ENCODE measurements at regions not wholly inside any gene's neighbourhood (a gene's known extent, or its start where the extent isn't known, plus 50 kb on each side); places are given as distances from the start of the nearest gene placed in this dataset.

- TF ChIP-seq CTCF (conservative IDR thresholded peaks at IDR 0.05), result no peak
- WGBS, 2 experiments (ENCODE audit: insufficient coverage in 1 of 2, insufficient read length in 1 of 2), result 93 to 95% methylated on average over 4 to 5 of the region's 5 CpGs
- Mint-ChIP-seq H3K4me1 (peaks cover 8% of the 10 kb centered on the region), H3K27me3 (ENCODE audit: insufficient read depth) (peaks cover 1% of the 10 kb centered on the region), H3K9me3 (peaks cover 12% of the 10 kb centered on the region), H3K27ac (no peak overlapping the region), H3K4me3 (no peak overlapping the region), H3K36me3 (ENCODE audit: low read depth) (no peaks in the 10 kb centered on the region)
- Histone ChIP-seq H3K9me3 (ENCODE audit: control insufficient read depth, low read length) (peaks cover 15% of the 10 kb centered on the region), H3K27me3 (ENCODE audit: control insufficient read depth, insufficient read depth, low read length, poor library complexity, severe bottlenecking) (no peaks in the 10 kb centered on the region), H3K27ac (ENCODE audit: low read depth, low read length) (no peak overlapping the region), H3K4me3 (ENCODE audit: low read length) (no peak overlapping the region), H3K36me3 (ENCODE audit: control insufficient read depth, insufficient read depth, low read length) (no peaks in the 10 kb centered on the region), H3K4me1 (ENCODE audit: control insufficient read depth, insufficient read depth, low read length) (no peaks in the 10 kb centered on the region), H3K9ac (ENCODE audit: extremely low read depth, low read length, poor library complexity, severe bottlenecking) (no peak overlapping the region)
- DNase-seq, result no peak
Measured at GRCh38 chr6:22361576-22361975, 64.7 kb upstream of the PRL start.

- Histone ChIP-seq H3K27me3 (ENCODE audit: control insufficient read depth, insufficient read depth, low read length, poor library complexity, severe bottlenecking) (no peaks in the 10 kb centered on the region), H3K9ac (ENCODE audit: extremely low read depth, low read length, poor library complexity, severe bottlenecking) (no peak overlapping the region), H3K36me3 (ENCODE audit: control insufficient read depth, insufficient read depth, low read length) (no peaks in the 10 kb centered on the region), H3K4me3 (ENCODE audit: low read length) (no peak overlapping the region), H3K9me3 (ENCODE audit: control insufficient read depth, low read length) (peaks cover 15% of the 10 kb centered on the region), H3K27ac (ENCODE audit: low read depth, low read length) (no peak overlapping the region), H3K4me1 (ENCODE audit: control insufficient read depth, insufficient read depth, low read length) (no peaks in the 10 kb centered on the region)
- DNase-seq, result no peak
- Mint-ChIP-seq H3K36me3 (ENCODE audit: low read depth) (no peaks in the 10 kb centered on the region), H3K9me3 (peaks cover 6% of the 10 kb centered on the region), H3K27ac (no peak overlapping the region), H3K4me1 (peaks cover 8% of the 10 kb centered on the region), H3K27me3 (ENCODE audit: insufficient read depth) (peaks cover 1% of the 10 kb centered on the region), H3K4me3 (no peak overlapping the region)
- WGBS, 2 experiments (ENCODE audit: insufficient coverage in 1 of 2, insufficient read length in 1 of 2), result 87 to 88% methylated on average over 3 of the region's 3 CpGs
- TF ChIP-seq CTCF (conservative IDR thresholded peaks at IDR 0.05), result no peak
Measured at GRCh38 chr6:22362361-22362760, 65.5 kb upstream of the PRL start.

GRCh38 chr6:22363166-22363713 is 66.4 kb upstream of the PRL start:
- Histone ChIP-seq H3K27me3 (ENCODE audit: control insufficient read depth, insufficient read depth, low read length, poor library complexity, severe bottlenecking) (no peaks in the 10 kb centered on the region), H3K4me3 (ENCODE audit: low read length) (no peak overlapping the region), H3K36me3 (ENCODE audit: control insufficient read depth, insufficient read depth, low read length) (no peaks in the 10 kb centered on the region), H3K27ac (ENCODE audit: low read depth, low read length) (no peak overlapping the region), H3K4me1 (ENCODE audit: control insufficient read depth, insufficient read depth, low read length) (no peaks in the 10 kb centered on the region), H3K9ac (ENCODE audit: extremely low read depth, low read length, poor library complexity, severe bottlenecking) (no peak overlapping the region), H3K9me3 (ENCODE audit: control insufficient read depth, low read length) (peaks cover 15% of the 10 kb centered on the region)
- H3K36me3 Mint-ChIP-seq (ENCODE audit: low read depth), result no peaks in the 10 kb centered on the region
- TF ChIP-seq CTCF (conservative IDR thresholded peaks at IDR 0.05), result no peak
- 78 to 91% methylated on average over 1 of the region's 1 CpG for WGBS, 2 experiments (ENCODE audit: insufficient coverage in 1 of 2, insufficient read length in 1 of 2)
- H3K27me3 Mint-ChIP-seq (ENCODE audit: insufficient read depth), result peaks cover 1% of the 10 kb centered on the region
- no peak overlapping the region for H3K4me3 Mint-ChIP-seq
- DNase-seq, result no peak
- peaks cover 8% of the 10 kb centered on the region for H3K4me1 Mint-ChIP-seq
- peaks cover 6% of the 10 kb centered on the region for H3K9me3 Mint-ChIP-seq
- H3K27ac Mint-ChIP-seq, result no peak overlapping the region
